ENCODE measurements at regions not wholly inside any gene's neighbourhood (a gene's known extent, or its start where the extent isn't known, plus 50 kb on each side); places are given as distances from the start of the nearest gene placed in this dataset.
A peak's percentile ranks its signal among the peaks of the same experiment; 100 is the strongest.

DNA sequence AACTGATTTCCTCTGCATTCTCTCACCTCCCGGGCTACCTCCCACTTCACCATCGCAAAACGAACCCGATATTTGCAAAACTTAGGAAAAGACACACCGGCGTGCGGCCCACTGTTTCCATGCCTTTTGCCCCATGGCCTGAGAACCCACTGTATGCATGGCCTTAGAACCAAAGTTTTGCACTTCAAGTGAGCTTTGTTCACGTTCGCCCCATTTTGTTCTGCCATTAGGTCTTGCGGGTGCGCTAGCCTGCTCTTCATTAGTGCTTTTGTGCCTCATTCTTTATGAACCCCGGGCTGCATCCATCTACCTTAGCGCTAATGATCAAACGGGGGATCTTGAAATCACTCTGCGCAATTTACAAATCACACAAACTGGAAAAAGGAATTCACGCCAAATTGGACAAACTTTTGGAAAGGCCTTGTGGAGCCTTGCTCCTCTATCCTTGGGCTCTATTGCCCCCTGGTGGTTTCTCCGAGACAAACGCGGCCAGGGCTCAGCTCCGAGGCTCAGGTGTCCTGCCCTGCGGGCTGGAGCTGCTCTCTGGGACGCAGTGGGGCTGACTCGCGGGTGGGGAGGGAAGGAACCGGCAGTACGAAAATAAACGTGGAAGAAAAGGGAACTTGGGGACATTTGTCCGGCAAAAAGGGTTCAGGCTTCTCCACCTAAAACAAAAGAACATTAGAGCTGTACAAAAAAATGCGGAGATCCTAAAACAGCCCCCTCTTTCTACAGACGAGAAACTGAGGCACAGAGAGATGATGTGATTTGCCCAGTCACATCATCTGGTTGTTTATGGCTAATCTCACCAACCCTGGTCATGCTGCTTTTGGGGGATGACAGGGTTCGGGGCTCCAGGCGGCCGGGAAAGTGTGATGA, 300.4 kb upstream of the NFE2L3 start:
- Histone ChIP-seq H3K79me2 (ENCODE audit: low read length) (no peaks in the 10 kb centered on the region), H3K9me3 (ENCODE audit: low read length) (no peaks in the 10 kb centered on the region), H3K27me3 (ENCODE audit: low read length) (no peaks in the 10 kb centered on the region), H3K4me1 (ENCODE audit: low read length) (peaks cover 18% of the 10 kb centered on the region), H3K36me3 (ENCODE audit: insufficient read depth, low read length) (no peaks in the 10 kb centered on the region), H3K9me2 (replicated peaks; ENCODE audit: insufficient read depth, low read length) (no peaks in the 10 kb centered on the region), H3K4me2 (ENCODE audit: low read depth, low read length, poor library complexity, severe bottlenecking) (peak overlapping the region; percentile 28), H2AFZ (ENCODE audit: low read length) (no peak overlapping the region), H3K27ac (ENCODE audit: low read length) (no peak overlapping the region), H4K20me1 (ENCODE audit: insufficient read depth, low read depth, low read length) (no peaks in the 10 kb centered on the region), H3K4me3 (ENCODE audit: low read length) (peak overlapping the region; percentile 15; the same call in 1 of the 2 replicates), H3K9ac (ENCODE audit: low read length) (0 out of 2 replicates have a peak overlapping the region, but pooled peaks have one; percentile 23)
- peak; percentile 92 for DNase-seq

DNA sequence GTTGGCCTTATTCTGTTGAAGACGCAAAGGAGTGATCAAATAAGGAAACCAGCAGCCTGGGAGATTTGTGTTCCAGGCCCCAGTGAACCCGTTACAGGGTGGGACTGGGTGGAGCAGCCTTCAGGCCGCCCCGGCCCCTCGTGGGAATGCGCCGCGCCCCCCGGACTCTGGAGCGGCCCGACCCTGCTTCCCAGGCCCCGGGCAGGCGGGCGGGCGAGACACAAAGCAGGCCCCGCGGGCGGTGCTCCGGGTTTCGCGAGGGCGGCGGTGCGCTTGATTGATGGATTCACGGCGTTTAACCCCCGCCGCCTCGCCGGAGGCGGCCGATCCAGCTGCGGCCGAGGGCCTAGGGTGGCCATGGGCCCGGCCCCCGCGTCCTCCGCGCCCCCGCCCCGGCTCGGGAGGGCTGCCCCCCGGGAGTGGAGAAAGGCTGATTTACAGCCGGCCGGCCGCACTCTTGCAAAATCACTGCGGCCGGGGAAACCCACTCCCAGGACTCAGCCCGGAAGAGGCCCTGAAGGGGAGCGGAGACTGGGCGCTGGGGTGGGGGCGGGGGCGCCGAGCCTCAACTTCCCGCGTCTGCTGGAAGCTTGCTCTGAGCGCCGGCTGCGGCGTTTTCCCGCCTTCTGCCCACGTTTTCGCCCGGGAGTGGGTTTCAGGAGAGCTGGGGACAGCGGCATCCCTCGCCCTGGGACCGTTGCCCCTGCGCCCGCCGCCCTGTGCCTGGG, 299.6 kb upstream of the NFE2L3 start:
- Histone ChIP-seq H3K27me3 (ENCODE audit: low read length) (no peaks in the 10 kb centered on the region), H3K4me2 (ENCODE audit: low read depth, low read length, poor library complexity, severe bottlenecking) (peak overlapping the region; percentile 28), H3K4me1 (ENCODE audit: low read length) (peaks cover 23% of the 10 kb centered on the region), H3K36me3 (ENCODE audit: insufficient read depth, low read length) (no peaks in the 10 kb centered on the region), H2AFZ (ENCODE audit: low read length) (no peak overlapping the region), H3K9me2 (replicated peaks; ENCODE audit: insufficient read depth, low read length) (no peaks in the 10 kb centered on the region), H3K4me3 (ENCODE audit: low read length) (peak overlapping the region; percentile 15; the same call in 1 of the 2 replicates), H3K9me3 (ENCODE audit: low read length) (no peaks in the 10 kb centered on the region), H3K9ac (ENCODE audit: low read length) (peak overlapping the region; percentile 23; the same call in 1 of the 2 replicates), H4K20me1 (ENCODE audit: insufficient read depth, low read depth, low read length) (no peaks in the 10 kb centered on the region), H3K27ac (ENCODE audit: low read length) (no peak overlapping the region), H3K79me2 (ENCODE audit: low read length) (no peaks in the 10 kb centered on the region)
- DNase-seq, result no peak

DNA sequence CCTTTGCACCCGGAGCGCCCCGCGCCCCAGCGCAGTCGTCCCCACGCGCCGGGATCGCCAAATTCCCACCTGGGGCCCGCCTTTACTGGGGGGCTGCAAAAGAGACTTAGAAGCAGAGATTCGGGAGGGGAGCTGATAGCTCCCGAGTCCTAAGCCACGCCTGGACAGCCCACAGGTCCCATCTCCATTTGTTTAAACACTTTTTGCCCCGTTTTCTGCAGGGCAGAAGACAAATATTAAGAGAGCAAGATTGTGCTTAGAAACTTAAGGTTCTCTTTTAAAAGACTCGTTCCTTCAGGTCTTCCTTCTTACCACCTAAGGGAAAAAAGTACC, 299.1 kb upstream of the NFE2L3 start:
- no peaks in the 10 kb centered on the region for H4K20me1 ChIP-seq (ENCODE audit: insufficient read depth, low read depth, low read length)
- DNase-seq, result no peak
- H3K27me3 ChIP-seq (ENCODE audit: low read length), result no peaks in the 10 kb centered on the region
- no peak overlapping the region for H2AFZ ChIP-seq (ENCODE audit: low read length)
- H3K4me2 ChIP-seq (ENCODE audit: low read depth, low read length, poor library complexity, severe bottlenecking), result no peak overlapping the region
- H3K36me3 ChIP-seq (ENCODE audit: insufficient read depth, low read length), result no peaks in the 10 kb centered on the region
- H3K79me2 ChIP-seq (ENCODE audit: low read length), result no peaks in the 10 kb centered on the region
- H3K9me2 ChIP-seq (replicated peaks; ENCODE audit: insufficient read depth, low read length), result no peaks in the 10 kb centered on the region
- no peak overlapping the region for H3K4me3 ChIP-seq (ENCODE audit: low read length)
- H3K4me1 ChIP-seq (ENCODE audit: low read length), result peaks cover 24% of the 10 kb centered on the region
- H3K9me3 ChIP-seq (ENCODE audit: low read length), result no peaks in the 10 kb centered on the region
- H3K27ac ChIP-seq (ENCODE audit: low read length), result no peak overlapping the region
- no peak overlapping the region for H3K9ac ChIP-seq (ENCODE audit: low read length)

DNA sequence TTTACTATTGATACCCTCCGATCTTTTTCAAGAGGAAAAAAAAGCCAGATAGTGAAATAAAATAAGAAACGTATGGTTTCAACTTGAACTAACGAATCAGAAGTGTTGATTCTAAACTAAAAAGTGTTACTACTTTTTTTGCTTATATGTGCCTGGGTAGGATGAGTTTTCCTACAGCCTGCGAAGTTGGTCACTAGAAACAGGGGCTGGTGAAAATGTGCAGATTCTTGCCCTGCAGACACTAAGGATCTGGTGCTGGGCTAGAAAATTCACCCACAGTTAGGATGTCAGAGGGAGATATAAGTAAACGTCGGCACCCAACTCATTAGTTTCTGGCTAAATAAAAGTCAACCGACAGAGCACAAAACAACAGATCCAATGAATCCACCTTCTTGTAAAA, 298.7 kb upstream of the NFE2L3 start:
- Histone ChIP-seq H3K27ac (ENCODE audit: low read length) (no peak overlapping the region), H4K20me1 (ENCODE audit: insufficient read depth, low read depth, low read length) (no peaks in the 10 kb centered on the region), H3K27me3 (ENCODE audit: low read length) (no peaks in the 10 kb centered on the region), H3K9me3 (ENCODE audit: low read length) (no peaks in the 10 kb centered on the region), H3K9me2 (replicated peaks; ENCODE audit: insufficient read depth, low read length) (no peaks in the 10 kb centered on the region), H3K4me2 (ENCODE audit: low read depth, low read length, poor library complexity, severe bottlenecking) (no peak overlapping the region), H3K4me3 (ENCODE audit: low read length) (no peak overlapping the region), H3K79me2 (ENCODE audit: low read length) (no peaks in the 10 kb centered on the region), H3K9ac (ENCODE audit: low read length) (no peak overlapping the region), H3K36me3 (ENCODE audit: insufficient read depth, low read length) (no peaks in the 10 kb centered on the region), H3K4me1 (ENCODE audit: low read length) (peaks cover 24% of the 10 kb centered on the region), H2AFZ (ENCODE audit: low read length) (no peak overlapping the region)
- DNase-seq, result no peak

DNA sequence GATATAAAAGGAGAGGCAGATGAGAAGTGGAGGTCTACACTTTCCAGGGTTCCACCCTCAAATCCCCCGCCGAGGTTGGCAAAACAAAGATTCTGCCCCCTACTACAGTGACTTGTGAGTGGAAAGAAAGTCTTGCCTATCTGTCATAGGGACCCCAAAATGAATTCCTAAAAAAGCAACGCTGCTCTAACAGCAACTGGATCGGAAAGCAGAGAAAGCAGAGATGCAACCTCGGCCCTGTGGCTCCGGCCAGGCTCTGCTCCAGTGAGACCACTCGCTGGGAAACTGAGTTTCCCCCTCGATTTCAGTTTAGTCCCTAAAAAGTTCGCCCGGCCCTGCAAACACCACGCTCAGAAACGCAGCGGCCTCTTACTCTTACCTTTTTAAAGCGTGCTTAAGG, 297.9 kb upstream of the NFE2L3 start:
- no peak for DNase-seq
- Histone ChIP-seq H3K36me3 (ENCODE audit: insufficient read depth, low read length) (no peaks in the 10 kb centered on the region), H2AFZ (ENCODE audit: low read length) (no peak overlapping the region), H3K4me3 (ENCODE audit: low read length) (no peak overlapping the region), H3K9ac (ENCODE audit: low read length) (no peak overlapping the region), H3K79me2 (ENCODE audit: low read length) (no peaks in the 10 kb centered on the region), H3K27ac (ENCODE audit: low read length) (no peak overlapping the region), H3K4me2 (ENCODE audit: low read depth, low read length, poor library complexity, severe bottlenecking) (no peak overlapping the region), H3K9me2 (replicated peaks; ENCODE audit: insufficient read depth, low read length) (no peaks in the 10 kb centered on the region), H3K27me3 (ENCODE audit: low read length) (no peaks in the 10 kb centered on the region), H3K9me3 (ENCODE audit: low read length) (no peaks in the 10 kb centered on the region), H3K4me1 (ENCODE audit: low read length) (peaks cover 24% of the 10 kb centered on the region), H4K20me1 (ENCODE audit: insufficient read depth, low read depth, low read length) (no peaks in the 10 kb centered on the region)

DNA sequence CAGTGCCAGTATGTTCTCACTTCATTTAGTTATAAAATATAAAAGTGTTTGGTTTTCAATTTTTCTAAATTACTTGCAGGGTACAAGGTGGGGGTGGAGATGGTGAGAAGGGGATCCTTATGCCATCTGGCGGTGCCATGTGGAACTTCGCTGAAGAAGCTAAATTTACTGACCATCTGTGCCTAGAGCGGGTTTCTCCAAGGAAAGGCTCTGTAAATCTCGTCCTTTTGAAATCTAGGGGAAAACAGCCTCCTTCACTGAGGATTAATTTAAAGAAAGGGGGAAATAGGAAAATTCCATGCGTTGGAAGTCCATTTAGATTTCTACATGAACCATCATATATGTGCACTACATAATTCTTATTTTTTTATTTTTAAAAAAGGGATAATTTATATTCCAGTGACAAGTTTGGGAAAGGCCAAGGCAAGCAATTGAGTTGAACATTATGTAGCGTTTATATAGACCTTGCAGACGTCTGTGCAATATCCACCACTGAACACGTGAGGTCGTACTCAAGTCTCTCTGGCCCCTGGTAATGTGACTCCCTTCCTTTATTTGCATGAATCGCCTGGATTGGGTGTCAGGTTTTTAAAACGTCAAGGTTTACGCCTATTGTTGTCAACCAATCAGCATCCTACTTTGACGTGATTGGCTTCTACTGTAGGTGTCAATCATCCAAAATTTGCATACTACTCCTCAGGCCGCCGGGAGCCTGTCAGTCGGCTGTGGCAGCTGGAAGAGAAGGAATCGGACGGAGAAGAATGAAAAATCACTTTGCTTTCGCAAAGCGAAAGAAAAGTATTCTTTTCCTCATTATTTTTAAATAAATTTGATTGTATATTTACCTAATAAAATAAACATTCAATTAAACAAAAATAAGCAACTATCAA, 297.1 kb upstream of the NFE2L3 start:
- no peak overlapping the region for H3K4me3 ChIP-seq (ENCODE audit: low read length)
- no peaks in the 10 kb centered on the region for H3K27me3 ChIP-seq (ENCODE audit: low read length)
- H3K27ac ChIP-seq (ENCODE audit: low read length), result no peak overlapping the region
- peaks cover 24% of the 10 kb centered on the region for H3K4me1 ChIP-seq (ENCODE audit: low read length)
- H2AFZ ChIP-seq (ENCODE audit: low read length), result no peak overlapping the region
- H4K20me1 ChIP-seq (ENCODE audit: insufficient read depth, low read depth, low read length), result no peaks in the 10 kb centered on the region
- no peaks in the 10 kb centered on the region for H3K79me2 ChIP-seq (ENCODE audit: low read length)
- H3K36me3 ChIP-seq (ENCODE audit: insufficient read depth, low read length), result no peaks in the 10 kb centered on the region
- no peak overlapping the region for H3K9ac ChIP-seq (ENCODE audit: low read length)
- H3K9me2 ChIP-seq (replicated peaks; ENCODE audit: insufficient read depth, low read length), result no peaks in the 10 kb centered on the region
- DNase-seq, result peak; percentile 78
- no peaks in the 10 kb centered on the region for H3K9me3 ChIP-seq (ENCODE audit: low read length)
- no peak overlapping the region for H3K4me2 ChIP-seq (ENCODE audit: low read depth, low read length, poor library complexity, severe bottlenecking)

DNA sequence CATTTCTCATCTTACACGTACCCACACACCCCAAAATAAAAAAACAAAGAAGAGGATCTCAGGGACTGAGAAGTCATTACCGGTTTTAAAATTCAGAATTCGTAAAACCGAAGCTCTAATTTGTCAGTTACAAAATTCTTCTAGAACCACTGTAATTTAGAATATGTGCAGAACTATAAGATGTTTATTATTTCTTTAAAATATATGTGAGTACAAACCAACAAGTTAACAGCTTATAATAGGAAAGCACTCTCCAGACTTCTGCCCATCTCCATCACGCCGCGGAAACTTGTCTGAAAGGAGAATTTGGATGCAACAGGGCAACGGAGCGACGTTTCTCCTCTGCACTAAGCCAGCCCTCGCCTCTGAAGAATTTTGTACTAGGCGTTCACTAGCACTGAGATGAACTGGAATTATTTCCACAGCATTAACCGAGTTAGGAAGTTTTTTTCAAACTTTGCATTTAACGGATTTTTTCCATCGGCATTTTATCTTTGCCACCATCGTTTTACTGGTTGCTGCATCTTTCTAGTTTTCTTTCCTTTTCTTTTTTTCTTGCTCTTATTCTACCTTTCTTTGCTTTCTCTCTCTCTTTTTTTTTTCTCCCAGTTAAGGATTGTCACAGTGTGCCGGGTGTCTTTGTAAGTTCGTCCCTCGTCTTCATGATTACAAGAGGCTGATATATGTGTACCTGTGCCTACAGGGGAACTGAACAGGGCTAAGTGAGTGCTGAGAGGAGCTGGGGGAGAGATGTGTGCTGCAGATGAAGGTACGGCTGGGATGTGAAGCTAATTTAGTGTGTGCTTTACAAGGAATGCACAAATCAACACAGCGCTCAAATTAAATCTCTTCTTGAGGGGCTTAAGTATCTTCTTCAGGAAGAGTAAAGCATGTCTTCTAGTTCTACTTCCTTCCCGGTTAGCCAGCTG, 295.9 kb upstream of the NFE2L3 start:
- Histone ChIP-seq H3K9ac (ENCODE audit: low read length) (peak overlapping the region; percentile 72), H3K9me3 (ENCODE audit: low read length) (no peaks in the 10 kb centered on the region)
- DNase-seq, result no peak

More for the DNA sequence above, 295.9 kb upstream of the NFE2L3 start:
- peak overlapping the region; percentile 94 for H3K4me2 ChIP-seq (ENCODE audit: low read depth, low read length, poor library complexity, severe bottlenecking)
- no peaks in the 10 kb centered on the region for H3K9me2 ChIP-seq (replicated peaks; ENCODE audit: insufficient read depth, low read length)
- H3K4me3 ChIP-seq (ENCODE audit: low read length), result peak overlapping the region; percentile 74
- H3K4me1 ChIP-seq (ENCODE audit: low read length), result peaks cover 36% of the 10 kb centered on the region
- H2AFZ ChIP-seq (ENCODE audit: low read length), result peak overlapping the region; percentile 85; the same call in 1 of the 2 replicates
- no peaks in the 10 kb centered on the region for H4K20me1 ChIP-seq (ENCODE audit: insufficient read depth, low read depth, low read length)
- H3K36me3 ChIP-seq (ENCODE audit: insufficient read depth, low read length), result no peaks in the 10 kb centered on the region
- no peaks in the 10 kb centered on the region for H3K27me3 ChIP-seq (ENCODE audit: low read length)
- no peaks in the 10 kb centered on the region for H3K79me2 ChIP-seq (ENCODE audit: low read length)
- no peak overlapping the region for H3K27ac ChIP-seq (ENCODE audit: low read length)
